OCI-LY1 (cell line): ENCODE measurements at regions not wholly inside any gene's neighbourhood (a gene's known extent, or its start where the extent isn't known, plus 50 kb on each side); places are given as distances from the start of the nearest gene placed in this dataset.

Experiments
- H2AFZ ChIP-seq: fragments of 200-600 bp; sonication (generic), shearing (Covaris generic); 2 replicates; pipeline ENCODE4 v1.6.0; 2014; ENCODE audit warnings: antibody characterized with exemption, mild to moderate bottlenecking, low read length
- H3F3A ChIP-seq: fragments of 200-600 bp; sonication (generic), shearing (Covaris generic); 2 replicates; pipeline ENCODE4 v1.6.0; 2014; ENCODE audit warnings: mild to moderate bottlenecking, antibody characterized with exemption, low read length, moderate library complexity; ENCODE audit not compliant: insufficient read depth
- H3K27ac ChIP-seq: fragments of 200-600 bp; sonication (generic); 2 replicates; pipeline ENCODE4 v1.5.1; 2014; ENCODE audit warnings: low read length, mixed run types, mild to moderate bottlenecking, low read depth; ENCODE audit not compliant: poor library complexity, severe bottlenecking
- H3K27me3 ChIP-seq: fragments of 200-600 bp; sonication (generic); 2 replicates; pipeline ENCODE4 v1.6.0; 2014; ENCODE audit warnings: antibody characterized with exemption, mild to moderate bottlenecking, low read length, moderate library complexity; ENCODE audit not compliant: insufficient read depth
- H3K36me3 ChIP-seq: fragments of 200-600 bp; sonication (generic); 2 replicates; pipeline ENCODE4 v1.6.1; 2014; ENCODE audit warnings: mild to moderate bottlenecking, antibody characterized with exemption, low read length, moderate library complexity, mixed read lengths; ENCODE audit not compliant: insufficient read depth
- H3K4me1 ChIP-seq: fragments of 200-600 bp; sonication (generic); 2 replicates; pipeline ENCODE4 v1.5.1; 2014; ENCODE audit warnings: mild to moderate bottlenecking, low read length, moderate library complexity; ENCODE audit not compliant: insufficient read depth, severe bottlenecking
- H3K4me2 ChIP-seq: fragments of 200-600 bp; sonication (generic), shearing (Covaris generic); 2 replicates; pipeline ENCODE4 v1.6.1; 2014; ENCODE audit warnings: low read length
- H3K4me3 ChIP-seq: fragments of 200-600 bp; sonication (generic); 2 replicates; pipeline ENCODE4 v1.5.1; 2014; ENCODE audit warnings: low read length, low read depth, mild to moderate bottlenecking, mixed read lengths; ENCODE audit not compliant: poor library complexity, severe bottlenecking
- H3K79me2 ChIP-seq: fragments of 200-600 bp; shearing (Covaris generic); 2 replicates; pipeline ENCODE4 v1.6.1; 2016; ENCODE audit warnings: mixed run types, low read length, mixed read lengths; ENCODE audit not compliant: insufficient read depth
- H3K9ac ChIP-seq: fragments of 200-600 bp; sonication (generic), shearing (Covaris generic); 2 replicates; pipeline ENCODE4 v1.6.1; 2014; ENCODE audit warnings: mild to moderate bottlenecking, low read length, mixed read lengths
- H3K9me2 ChIP-seq: fragments of 200-600 bp; sonication (generic), shearing (Covaris generic); 2 replicates; pipeline ENCODE4 v1.6.1; 2014; ENCODE audit warnings: low read depth, mild to moderate bottlenecking, low read length, mixed read lengths
- H3K9me3 ChIP-seq: fragments of 200-600 bp; shearing (Covaris generic); 2 replicates; pipeline ENCODE4 v1.6.1; 2014; ENCODE audit warnings: low read length, mixed read lengths
- H4K20me1 ChIP-seq: fragments of 200-600 bp; sonication (generic), shearing (Covaris generic); 2 replicates; pipeline ENCODE4 v1.6.0; 2016; ENCODE audit warnings: mild to moderate bottlenecking, low read length; ENCODE audit not compliant: insufficient read depth
- EZH2 ChIP-seq: fragments of 200-600 bp; sonication (generic), shearing (Covaris generic); IDR thresholded peaks from 2 replicates; pipeline ENCODE4 v1.8.0; 2017; ENCODE audit warnings: borderline replicate concordance, mixed run types, mild to moderate bottlenecking, antibody characterized with exemption, low read length, moderate library complexity, mixed read lengths
- TF ChIP-seq, protein P1 (sequence below): fragments of 200-600 bp; sonication (generic), shearing (Covaris generic); IDR thresholded peaks from 2 replicates; pipeline ENCODE4 v1.5.1; 2017; ENCODE audit warnings: mild to moderate bottlenecking, antibody characterized with exemption, low read length, moderate library complexity, mixed read lengths

DNA sequence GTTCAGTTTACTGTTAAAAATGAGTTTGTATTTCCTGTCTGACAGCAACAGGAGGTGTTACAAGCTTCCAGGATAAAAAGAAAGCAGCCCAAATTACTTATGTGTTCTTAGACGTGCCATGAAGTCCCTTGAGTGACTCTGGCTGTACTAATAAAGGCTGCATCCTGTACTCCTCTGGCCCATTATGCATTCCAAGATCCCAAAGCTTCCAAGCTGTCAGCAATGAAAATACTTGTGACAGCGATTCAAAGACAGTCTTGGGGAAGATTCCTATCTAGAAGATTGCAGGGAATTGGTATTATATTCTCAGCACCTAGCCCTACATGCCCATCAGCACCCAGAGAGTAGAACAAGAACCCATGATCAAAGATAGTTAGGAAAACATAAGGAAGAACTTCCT lies 281.6 kb upstream of the TRPC7 start:
- Histone ChIP-seq H3F3A (no peaks in the 10 kb centered on the region), H3K9ac (no peak overlapping the region), H3K4me1 (no peaks in the 10 kb centered on the region), H3K4me2 (no peak overlapping the region), H4K20me1 (no peaks in the 10 kb centered on the region), H3K9me2 (no peaks in the 10 kb centered on the region), H3K9me3 (no peaks in the 10 kb centered on the region), H3K27me3 (no peaks in the 10 kb centered on the region), H3K79me2 (no peaks in the 10 kb centered on the region), H2AFZ (no peak overlapping the region), H3K4me3 (no peak overlapping the region), H3K36me3 (no peaks in the 10 kb centered on the region), H3K27ac (no peak overlapping the region)
- TF ChIP-seq, protein P1, sequence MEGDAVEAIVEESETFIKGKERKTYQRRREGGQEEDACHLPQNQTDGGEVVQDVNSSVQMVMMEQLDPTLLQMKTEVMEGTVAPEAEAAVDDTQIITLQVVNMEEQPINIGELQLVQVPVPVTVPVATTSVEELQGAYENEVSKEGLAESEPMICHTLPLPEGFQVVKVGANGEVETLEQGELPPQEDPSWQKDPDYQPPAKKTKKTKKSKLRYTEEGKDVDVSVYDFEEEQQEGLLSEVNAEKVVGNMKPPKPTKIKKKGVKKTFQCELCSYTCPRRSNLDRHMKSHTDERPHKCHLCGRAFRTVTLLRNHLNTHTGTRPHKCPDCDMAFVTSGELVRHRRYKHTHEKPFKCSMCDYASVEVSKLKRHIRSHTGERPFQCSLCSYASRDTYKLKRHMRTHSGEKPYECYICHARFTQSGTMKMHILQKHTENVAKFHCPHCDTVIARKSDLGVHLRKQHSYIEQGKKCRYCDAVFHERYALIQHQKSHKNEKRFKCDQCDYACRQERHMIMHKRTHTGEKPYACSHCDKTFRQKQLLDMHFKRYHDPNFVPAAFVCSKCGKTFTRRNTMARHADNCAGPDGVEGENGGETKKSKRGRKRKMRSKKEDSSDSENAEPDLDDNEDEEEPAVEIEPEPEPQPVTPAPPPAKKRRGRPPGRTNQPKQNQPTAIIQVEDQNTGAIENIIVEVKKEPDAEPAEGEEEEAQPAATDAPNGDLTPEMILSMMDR, result no peak
- no peak for TF ChIP-seq EZH2

DNA sequence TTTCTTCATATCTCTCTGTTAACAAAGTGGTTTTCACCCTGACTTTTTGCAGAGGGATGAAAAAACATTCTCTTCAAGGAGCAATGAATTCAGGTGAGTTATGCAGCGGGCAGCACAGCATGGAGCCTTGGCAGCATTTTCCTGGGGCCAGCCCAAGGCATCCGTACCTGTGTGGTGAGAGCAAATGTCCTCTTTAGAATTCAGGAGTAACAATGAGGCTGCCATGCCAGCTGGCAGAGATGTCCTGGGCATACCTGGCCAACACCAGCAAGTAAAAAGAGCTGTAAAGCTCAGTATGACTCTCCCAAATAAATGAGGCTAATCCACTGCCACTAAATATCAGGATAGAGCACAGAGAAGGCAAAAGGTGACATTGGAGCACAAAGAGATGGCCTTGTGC lies 277.6 kb upstream of the TRPC7 start:
- H3K4me3 ChIP-seq, result no peak overlapping the region
- H3K27ac ChIP-seq, result no peak overlapping the region
- no peaks in the 10 kb centered on the region for H3K27me3 ChIP-seq
- H3F3A ChIP-seq, result no peaks in the 10 kb centered on the region
- H3K79me2 ChIP-seq, result no peaks in the 10 kb centered on the region
- no peak for TF ChIP-seq EZH2
- TF ChIP-seq, protein P1, result no peak
- H3K9me2 ChIP-seq, result no peaks in the 10 kb centered on the region
- no peaks in the 10 kb centered on the region for H3K36me3 ChIP-seq
- H3K9ac ChIP-seq, result no peak overlapping the region
- H3K4me1 ChIP-seq, result no peaks in the 10 kb centered on the region
- H4K20me1 ChIP-seq, result no peaks in the 10 kb centered on the region
- no peak overlapping the region for H2AFZ ChIP-seq
- no peaks in the 10 kb centered on the region for H3K9me3 ChIP-seq
- no peak overlapping the region for H3K4me2 ChIP-seq

DNA sequence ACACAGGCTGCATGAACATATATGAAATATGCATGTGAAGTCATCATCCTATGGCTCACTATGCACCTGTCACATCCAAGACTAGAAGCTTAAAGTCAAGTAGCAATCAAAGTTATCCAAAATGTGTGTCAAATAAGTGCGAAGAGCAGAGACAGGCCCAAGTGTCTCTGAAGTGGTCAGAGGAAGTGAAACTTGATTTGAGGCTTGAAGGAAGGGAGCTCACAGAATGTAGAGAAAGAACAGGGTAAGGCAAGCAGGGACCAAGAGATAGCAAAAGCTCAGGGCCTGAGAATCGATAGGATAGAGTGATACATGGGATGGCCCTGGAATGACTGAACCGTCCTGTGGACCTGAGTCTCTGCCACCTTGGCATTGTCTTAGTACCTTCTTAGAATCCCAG lies 274.3 kb upstream of the TRPC7 start:
- Histone ChIP-seq H4K20me1 (no peaks in the 10 kb centered on the region), H3K36me3 (no peaks in the 10 kb centered on the region), H3K79me2 (no peaks in the 10 kb centered on the region), H3K4me2 (no peak overlapping the region), H3K4me1 (no peaks in the 10 kb centered on the region), H3K4me3 (no peak overlapping the region), H2AFZ (no peak overlapping the region), H3K9ac (no peak overlapping the region), H3K27me3 (no peaks in the 10 kb centered on the region), H3K9me2 (no peaks in the 10 kb centered on the region), H3K27ac (no peak overlapping the region), H3F3A (no peaks in the 10 kb centered on the region), H3K9me3 (no peaks in the 10 kb centered on the region)
- TF ChIP-seq, protein P1, result no peak
- no peak for TF ChIP-seq EZH2
